SK-MEL-5 (cell line): ENCODE measurements at regions not wholly inside any gene's neighbourhood (a gene's known extent, or its start where the extent isn't known, plus 50 kb on each side); places are given as distances from the start of the nearest gene placed in this dataset.
A peak's percentile ranks its signal among the peaks of the same experiment; 100 is the strongest.

ENCODE experiments used
- DNase-seq: peaks from one replicate; pipeline ENCODE4 v3.0.0-alpha.2; 2016; ENCODE audit warnings: low read depth, low spot score
- in situ Hi-C: cut with HindIII; loops from 2 replicates; pipeline ENCODE4 v1.10.0; 2016; ENCODE audit warnings: low sequenced_read_pairs, high pct_unique_total_duplicates, low pct_unique_long_range_greater_than_20kb

DNA sequence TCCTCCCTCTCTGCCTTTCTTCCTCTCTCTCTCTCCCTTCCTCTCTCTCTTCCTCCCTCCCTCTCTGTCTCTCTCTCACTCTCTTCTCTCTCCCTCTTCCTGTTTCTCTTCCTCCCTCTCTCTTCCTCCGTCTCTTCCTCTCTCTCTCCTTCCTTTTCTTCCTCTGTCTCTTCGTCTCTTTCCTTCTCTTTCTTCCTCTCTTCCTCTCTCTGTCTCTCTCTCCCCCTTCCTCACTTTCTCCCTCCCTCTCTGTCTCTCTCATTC, 295.3 kb downstream of the ASMT start:
- in situ Hi-C loops = no loop called here

DNA sequence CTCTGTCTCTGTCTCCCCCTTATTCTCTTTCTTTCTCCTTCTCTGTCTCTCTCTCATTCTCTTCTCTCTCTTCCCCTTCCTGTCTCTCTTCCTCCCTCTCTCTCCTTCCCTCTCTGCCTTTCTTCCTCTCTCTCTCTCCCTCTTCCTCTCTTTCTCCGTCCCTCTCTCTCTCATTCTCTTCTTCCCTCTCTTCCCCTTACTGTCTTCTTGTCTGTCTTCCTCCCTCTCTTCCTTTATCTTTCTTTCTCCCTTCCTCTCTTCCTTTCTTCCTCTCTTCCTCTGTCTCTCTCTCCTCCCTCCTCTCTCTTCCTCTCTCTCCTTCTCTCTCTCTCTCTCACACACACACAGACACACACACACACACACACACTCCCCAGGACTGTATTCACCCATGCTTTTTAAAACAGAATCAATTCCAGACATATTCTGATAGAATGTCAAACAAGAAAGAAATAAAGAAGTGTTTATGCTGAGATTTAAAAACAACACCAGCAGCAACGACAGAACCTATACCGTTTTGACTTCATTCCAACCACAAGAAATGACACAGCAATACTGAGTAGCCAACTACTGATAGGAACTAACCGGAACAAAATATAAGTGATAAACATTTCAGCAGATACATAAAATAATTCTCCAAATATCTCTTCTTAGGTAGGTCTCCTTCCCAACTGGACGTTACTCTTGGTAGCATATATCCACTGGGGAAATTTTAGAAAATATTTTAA, 296.7 kb downstream of the ASMT start:
- DNase-seq = no peak
- in situ Hi-C loops = no loop called here

More for the DNA sequence above, 295.3 kb downstream of the ASMT start:
- no peak for DNase-seq

DNA sequence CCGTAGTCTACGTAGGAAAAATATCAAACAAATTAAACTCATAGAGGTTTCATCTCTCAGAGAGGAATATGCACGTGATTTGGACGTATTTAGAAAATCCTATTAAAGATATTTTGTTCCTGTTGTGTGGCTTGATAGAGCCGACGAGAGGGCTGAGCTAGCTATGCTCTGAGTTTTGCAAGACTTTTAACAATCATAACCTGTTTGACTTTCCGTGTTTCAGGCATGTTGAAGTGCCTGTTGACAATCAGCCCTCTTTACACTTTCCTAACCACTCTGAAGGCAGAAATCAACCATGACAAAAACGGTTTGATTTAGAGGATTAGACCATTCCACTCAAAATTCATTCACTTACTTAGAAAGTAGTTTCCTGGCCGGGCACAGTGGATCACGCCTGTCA, 297.3 kb downstream of the ASMT start:
- no peak for DNase-seq
- in situ Hi-C loops = no loop called here

DNA sequence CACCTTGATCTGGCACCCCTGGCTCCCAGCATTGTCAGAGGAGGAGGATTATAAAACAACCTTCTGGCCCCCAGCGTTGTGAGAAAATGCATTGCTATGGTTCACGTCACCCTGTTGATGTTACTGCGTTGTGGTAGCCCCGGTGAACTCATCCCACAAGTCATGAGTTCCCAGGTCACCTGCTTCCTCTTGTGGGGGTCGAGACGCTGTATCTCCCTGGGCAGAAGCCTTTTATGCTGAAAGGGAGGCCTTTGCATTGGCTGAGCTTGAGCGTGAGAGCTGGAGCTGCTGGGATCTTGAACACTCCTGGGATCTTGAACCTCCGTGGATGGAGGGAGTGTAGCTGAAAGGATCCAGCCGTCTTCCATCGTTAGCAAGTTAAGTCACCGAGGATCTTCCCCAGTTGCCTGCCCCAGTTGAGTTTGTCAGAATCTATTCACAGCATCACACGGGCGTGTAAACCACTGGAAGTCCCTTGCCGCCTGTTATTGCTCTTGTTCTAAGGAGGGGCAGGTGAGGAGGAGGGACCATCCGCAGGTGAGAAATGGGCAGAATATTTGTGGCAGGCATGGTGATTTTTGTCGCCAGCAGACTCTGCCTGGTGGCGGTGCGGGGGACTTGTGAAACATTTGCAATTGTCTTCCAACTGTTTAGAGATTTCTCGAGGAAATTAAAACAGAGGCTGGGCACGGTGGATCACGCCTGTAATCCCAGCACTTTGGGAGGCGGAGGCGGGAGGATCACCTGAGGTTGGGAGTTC, 299.9 kb downstream of the ASMT start:
- DNase-seq = peak; percentile 15
- in situ Hi-C loops = no loop called here

DNA sequence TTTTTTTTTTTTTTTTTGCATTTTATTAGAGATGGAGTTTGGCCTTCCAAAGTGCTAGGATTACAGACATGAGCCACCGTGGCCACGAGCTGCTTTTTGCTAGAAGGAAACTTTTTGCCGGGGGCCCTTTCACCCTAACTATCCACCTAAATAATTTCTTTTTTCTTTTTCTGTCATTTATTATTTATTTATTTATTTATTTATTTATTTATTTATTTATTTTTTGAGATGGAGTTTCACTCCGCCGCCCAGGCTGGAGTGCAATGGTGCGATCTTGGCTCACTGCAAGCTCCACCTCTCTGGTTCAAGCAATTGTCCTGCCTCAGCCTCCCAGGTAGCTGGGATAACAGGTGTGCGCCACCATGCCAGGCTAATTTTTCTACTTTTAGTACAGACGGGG, 303.9 kb downstream of the ASMT start:
- in situ Hi-C loops = no loop called here
- DNase-seq = no peak

DNA sequence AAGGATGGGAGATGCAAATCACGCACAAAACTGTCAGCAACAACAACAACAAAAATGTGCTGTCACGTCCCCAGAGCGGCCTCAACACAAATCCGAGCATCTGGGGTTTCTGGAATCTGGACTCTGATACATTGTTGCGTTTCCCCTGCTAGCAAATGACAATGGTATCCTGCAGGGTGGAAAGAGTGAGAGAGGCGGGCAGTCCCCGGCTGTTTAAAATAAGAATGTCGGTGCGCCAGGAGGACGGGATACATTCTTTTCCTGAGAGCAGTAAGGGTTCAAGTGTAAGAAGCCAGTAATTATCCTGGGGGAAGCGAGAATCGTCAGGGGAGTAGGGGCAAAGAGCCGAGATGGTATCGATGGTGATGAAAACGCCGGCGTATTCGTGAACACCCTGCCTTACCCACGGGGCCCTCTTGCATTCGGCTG, 310.2 kb downstream of the ASMT start:
- no peak for DNase-seq
- in situ Hi-C loops = no loop called here

DNA sequence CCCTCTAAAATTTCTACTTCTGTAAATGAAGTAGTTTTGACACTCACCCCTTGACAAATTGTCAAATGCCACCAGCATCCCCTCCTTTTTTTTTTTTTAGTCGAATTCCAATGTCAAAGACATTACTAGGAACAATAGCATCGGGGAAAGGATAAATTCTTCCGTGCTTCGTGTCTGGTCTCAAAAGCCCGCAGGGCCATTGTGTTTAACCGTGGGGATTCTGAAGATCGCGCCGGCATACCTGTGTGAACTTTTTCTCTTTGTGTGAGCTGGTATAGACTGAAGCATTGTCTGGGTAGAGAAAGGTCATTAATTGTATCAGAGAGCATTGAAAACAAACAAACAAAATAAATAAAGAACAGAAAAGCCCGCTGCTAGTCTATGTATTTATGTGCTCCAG, 313.9 kb downstream of the ASMT start:
- in situ Hi-C loops = no loop called here
- no peak for DNase-seq

DNA sequence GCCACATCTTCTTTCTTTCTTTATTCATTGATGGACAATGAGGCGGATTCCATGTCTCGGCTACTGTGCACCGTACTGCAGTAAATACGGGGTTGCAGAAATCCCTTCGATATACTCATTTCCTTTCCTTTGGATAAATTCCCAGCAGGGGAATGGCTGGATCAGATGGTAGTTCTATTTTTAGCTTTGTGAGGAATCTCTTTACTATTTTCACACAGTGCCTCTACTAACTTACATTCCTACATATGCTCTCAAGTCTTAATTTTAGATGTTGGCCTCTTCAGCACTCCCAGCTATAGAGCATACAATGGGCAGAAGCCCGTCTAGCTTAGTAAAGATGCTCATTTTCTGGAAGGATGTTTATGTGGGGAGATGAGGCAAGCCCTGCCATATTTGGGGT, 317.4 kb downstream of the ASMT start:
- no peak for DNase-seq
- in situ Hi-C loops = no loop called here

DNA sequence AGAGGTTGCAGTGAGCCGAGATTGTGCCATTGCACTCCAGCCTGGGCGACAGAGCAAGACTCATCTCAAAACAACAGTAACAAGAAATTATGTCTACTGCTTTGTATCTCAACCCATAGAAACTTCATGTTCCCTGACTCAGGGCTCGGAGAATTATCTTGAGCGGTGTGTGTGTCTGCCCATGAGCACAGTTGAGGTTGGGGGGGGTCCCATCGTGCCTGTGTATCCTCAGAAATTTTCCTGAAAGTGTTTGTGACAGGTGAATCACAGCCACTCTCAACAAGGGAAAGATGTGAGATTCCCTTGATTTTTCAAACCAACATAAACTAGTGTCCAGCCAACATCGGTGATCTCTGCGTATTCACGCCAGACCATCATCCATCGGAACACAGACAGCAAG, 319.1 kb downstream of the ASMT start:
- in situ Hi-C loops = no loop called here
- DNase-seq = no peak

DNA sequence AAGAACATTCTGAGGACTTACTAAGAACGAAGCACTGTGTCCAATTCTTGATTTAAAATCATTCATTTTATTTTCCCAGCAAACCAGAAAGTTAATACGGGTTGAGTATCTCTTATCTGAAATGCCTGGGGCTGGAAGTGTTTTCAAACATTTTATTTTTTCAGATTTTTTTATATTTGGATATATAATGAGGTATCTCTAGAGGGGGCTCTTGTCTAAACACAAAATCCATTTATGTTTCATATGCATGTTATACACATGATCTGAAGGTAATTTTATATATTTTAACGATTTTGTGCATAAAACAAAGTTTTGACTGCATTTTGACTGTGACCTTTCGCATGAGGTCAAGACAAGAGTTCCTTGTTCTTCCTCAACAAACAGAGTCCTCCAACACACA, 320.9 kb downstream of the ASMT start:
- in situ Hi-C loops = no loop called here
- no peak for DNase-seq

DNA sequence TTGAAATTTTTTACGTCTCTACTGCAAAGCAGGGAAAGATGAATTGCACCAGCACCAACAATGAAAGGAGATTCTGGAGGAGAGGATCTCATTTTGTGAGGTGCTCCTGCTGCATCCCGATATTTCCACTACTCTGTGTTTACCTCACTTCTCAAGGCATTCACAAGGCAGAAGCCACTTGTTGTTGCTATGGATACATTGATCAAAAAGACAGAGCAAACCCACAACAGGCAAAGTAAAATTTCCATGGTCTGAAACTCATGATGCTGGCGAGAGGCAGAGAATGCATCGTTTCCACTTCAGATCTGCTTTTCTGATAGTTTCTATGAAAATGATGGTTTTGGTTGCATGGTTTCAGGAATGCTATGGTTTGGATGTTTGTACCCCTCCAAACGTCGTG, 323.3 kb downstream of the ASMT start:
- in situ Hi-C loops = no loop called here

DNA sequence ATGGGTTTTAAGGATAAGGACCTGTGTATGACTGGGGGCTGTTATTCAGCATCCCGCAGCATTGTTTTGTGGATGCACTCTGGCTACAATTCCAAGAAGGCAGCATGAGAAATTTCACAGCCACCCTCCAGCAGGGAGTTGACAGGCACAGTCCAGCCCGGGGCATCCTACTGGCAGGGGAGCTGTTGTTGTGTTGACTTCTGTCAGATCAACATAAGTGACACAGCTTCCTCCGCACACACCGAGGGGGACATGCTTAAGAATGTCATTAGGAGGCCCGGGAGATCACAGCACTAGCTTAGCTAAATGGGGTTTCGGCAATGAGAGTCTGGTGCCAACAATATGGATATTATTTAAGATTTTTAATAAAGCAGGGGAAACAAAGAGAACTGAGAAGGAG, 326.5 kb downstream of the ASMT start:
- in situ Hi-C loops = no loop called here
- DNase-seq = no peak

More for the DNA sequence above, 323.3 kb downstream of the ASMT start:
- no peak for DNase-seq

DNA sequence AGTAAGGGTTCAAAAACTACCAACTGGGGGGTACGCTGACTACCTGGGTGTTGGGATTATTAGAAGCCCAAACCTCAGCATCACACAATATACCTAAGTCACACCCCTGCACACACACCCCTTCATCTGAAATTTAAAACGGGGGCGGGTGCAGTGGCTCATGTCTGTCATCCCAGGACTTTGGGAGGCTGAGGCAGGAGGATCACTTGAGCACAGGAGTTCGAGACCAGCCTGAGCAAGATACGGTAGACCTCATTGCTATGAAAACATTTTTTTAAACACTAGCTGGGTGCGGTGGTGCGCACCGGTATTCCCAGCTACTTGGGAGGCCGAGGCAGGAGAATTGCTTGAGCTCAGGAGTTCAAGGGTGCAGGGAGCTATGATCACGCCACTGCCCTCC, 331.0 kb downstream of the ASMT start:
- in situ Hi-C loops = no loop called here
- DNase-seq = no peak

DNA sequence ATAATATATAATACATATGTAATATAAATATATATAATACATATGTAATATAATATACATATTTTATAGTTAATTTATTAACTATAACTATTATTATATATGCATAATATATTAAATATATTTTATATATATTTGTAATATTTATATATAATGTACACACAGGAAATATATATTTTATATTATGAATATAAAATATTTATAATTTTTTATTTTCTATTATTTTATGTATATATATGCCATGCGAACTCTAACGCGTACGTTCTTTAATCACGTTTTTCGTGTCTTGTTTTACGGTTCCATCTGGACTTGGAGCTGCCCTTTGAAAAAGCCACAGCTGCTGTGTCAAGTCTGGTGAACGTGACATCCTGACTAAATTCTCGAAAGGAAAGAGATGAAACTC, 332.1 kb downstream of the ASMT start:
- in situ Hi-C loops = no loop called here
- no peak for DNase-seq
